ENCODE measurements at regions not wholly inside any gene's neighbourhood (a gene's known extent, or its start where the extent isn't known, plus 50 kb on each side); places are given as distances from the start of the nearest gene placed in this dataset.
"Not testable (repeated sequence)": the region's sequence is repeated elsewhere in the genome, so short reads cannot be mapped to it uniquely, and the experiment has no call there.

GRCh38 chr2:234355808-234356365, 141.0 kb downstream of the ARL4C start:
- H3K27me3 ChIP-seq (ENCODE audit: control insufficient read depth, insufficient read depth, low read length) = no peaks in the 10 kb centered on the region
- H3K36me3 ChIP-seq (ENCODE audit: control insufficient read depth, insufficient read depth, low read length) = no peaks in the 10 kb centered on the region
- H3K4me3 ChIP-seq (ENCODE audit: low read depth, low read length) = no peak overlapping the region
- peaks cover 10% of the 10 kb centered on the region for H3K4me1 ChIP-seq (ENCODE audit: control insufficient read depth, insufficient read depth, low read length)
- H3K9ac ChIP-seq (ENCODE audit: low read depth, low read length) = no peak overlapping the region
- no peaks in the 10 kb centered on the region for H3K9me3 ChIP-seq (ENCODE audit: control insufficient read depth, insufficient read depth, low read length)
- no peak overlapping the region for H3K27ac ChIP-seq (ENCODE audit: low read depth, low read length)

DNA sequence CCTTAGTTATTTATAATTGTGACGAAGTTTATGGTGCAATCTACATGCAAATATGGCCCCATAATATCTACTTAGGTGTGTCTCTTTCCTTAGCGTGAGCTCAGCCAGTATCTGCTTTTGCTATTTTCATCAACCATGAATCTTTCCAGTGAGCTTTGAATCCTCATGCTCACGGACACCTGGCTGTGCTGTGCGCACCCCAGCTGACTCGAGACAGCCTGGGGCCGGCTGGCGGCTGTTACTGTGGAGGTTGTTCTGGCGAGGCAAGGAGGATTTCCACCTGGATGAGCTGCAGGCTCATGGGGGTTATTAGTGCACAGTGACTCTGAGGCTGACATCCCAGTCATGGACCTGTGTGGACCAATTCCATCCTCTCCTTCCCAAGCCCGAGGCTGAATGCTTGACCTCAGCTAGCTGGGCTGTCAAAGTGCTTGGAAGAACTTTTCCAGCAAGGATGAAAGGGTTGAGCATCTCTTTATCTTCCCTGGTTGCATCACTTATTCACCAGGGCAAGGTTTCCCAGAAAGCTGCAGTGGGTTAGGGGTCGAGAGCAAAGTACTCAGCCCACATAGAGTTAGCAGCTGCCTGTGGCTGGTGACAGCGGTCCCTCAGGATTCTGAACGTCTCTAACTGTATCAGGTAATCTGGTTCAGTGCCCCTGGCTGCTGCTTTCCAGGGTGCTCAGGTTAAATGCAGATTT, 141.7 kb downstream of the ARL4C start:
- Histone ChIP-seq H3K27ac (ENCODE audit: low read depth, low read length) (no peak overlapping the region), H3K27me3 (ENCODE audit: control insufficient read depth, insufficient read depth, low read length) (no peaks in the 10 kb centered on the region), H3K4me3 (ENCODE audit: low read depth, low read length) (no peak overlapping the region), H3K9ac (ENCODE audit: low read depth, low read length) (no peak overlapping the region), H3K36me3 (ENCODE audit: control insufficient read depth, insufficient read depth, low read length) (no peaks in the 10 kb centered on the region), H3K9me3 (ENCODE audit: control insufficient read depth, insufficient read depth, low read length) (no peaks in the 10 kb centered on the region), H3K4me1 (ENCODE audit: control insufficient read depth, insufficient read depth, low read length) (peaks cover 10% of the 10 kb centered on the region)

- H3K36me3 ChIP-seq (ENCODE audit: control insufficient read depth, insufficient read depth, low read length) = no peaks in the 10 kb centered on the region
- peaks cover 10% of the 10 kb centered on the region for H3K4me1 ChIP-seq (ENCODE audit: control insufficient read depth, insufficient read depth, low read length)
- no peak overlapping the region for H3K27ac ChIP-seq (ENCODE audit: low read depth, low read length)
- no peak overlapping the region for H3K9ac ChIP-seq (ENCODE audit: low read depth, low read length)
- H3K4me3 ChIP-seq (ENCODE audit: low read depth, low read length) = no peak overlapping the region
- H3K9me3 ChIP-seq (ENCODE audit: control insufficient read depth, insufficient read depth, low read length) = no peaks in the 10 kb centered on the region
- no peaks in the 10 kb centered on the region for H3K27me3 ChIP-seq (ENCODE audit: control insufficient read depth, insufficient read depth, low read length)
Observed at GRCh38 chr2:234352270-234352669, 144.6 kb downstream of the ARL4C start.

GRCh38 chr2:234351866-234352265, 145.0 kb downstream of the ARL4C start:
- peaks cover 10% of the 10 kb centered on the region for H3K4me1 ChIP-seq (ENCODE audit: control insufficient read depth, insufficient read depth, low read length)
- H3K9me3 ChIP-seq (ENCODE audit: control insufficient read depth, insufficient read depth, low read length); H3K27ac ChIP-seq (ENCODE audit: low read depth, low read length); H3K36me3 ChIP-seq (ENCODE audit: control insufficient read depth, insufficient read depth, low read length); H3K4me3 ChIP-seq (ENCODE audit: low read depth, low read length); H3K27me3 ChIP-seq (ENCODE audit: control insufficient read depth, insufficient read depth, low read length); H3K9ac ChIP-seq (ENCODE audit: low read depth, low read length): not testable (repeated sequence)

DNA sequence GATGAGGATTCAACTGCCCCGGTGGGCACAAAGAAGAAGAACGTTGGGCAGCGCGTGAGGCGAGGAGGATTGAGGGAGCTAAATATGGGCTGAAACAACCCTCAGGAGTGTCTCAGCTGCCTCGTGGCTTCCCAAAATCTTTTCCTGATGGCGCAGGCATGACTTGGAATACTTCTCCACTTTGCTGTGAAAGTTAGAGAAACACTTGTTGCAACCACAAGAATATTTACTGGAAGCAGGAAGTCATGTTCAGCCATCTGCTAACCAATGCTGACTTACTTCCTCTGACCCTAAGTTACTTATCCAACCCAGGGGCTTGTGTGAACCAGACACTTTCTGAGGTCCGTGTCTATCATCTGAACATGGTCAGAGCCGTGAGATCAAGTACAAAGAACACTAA, 148.8 kb downstream of the ARL4C start:
- Histone ChIP-seq H3K36me3 (ENCODE audit: control insufficient read depth, insufficient read depth, low read length) (no peaks in the 10 kb centered on the region), H3K9ac (ENCODE audit: low read depth, low read length) (no peak overlapping the region), H3K4me3 (ENCODE audit: low read depth, low read length) (no peak overlapping the region), H3K9me3 (ENCODE audit: control insufficient read depth, insufficient read depth, low read length) (no peaks in the 10 kb centered on the region), H3K27me3 (ENCODE audit: control insufficient read depth, insufficient read depth, low read length) (no peaks in the 10 kb centered on the region), H3K4me1 (ENCODE audit: control insufficient read depth, insufficient read depth, low read length) (no peaks in the 10 kb centered on the region), H3K27ac (ENCODE audit: low read depth, low read length) (no peak overlapping the region)

GRCh38 chr2:234345921-234346320, 151.0 kb downstream of the ARL4C start:
- H3K36me3 ChIP-seq (ENCODE audit: control insufficient read depth, insufficient read depth, low read length) = no peaks in the 10 kb centered on the region
- no peak overlapping the region for H3K9ac ChIP-seq (ENCODE audit: low read depth, low read length)
- no peaks in the 10 kb centered on the region for H3K4me1 ChIP-seq (ENCODE audit: control insufficient read depth, insufficient read depth, low read length)
- no peaks in the 10 kb centered on the region for H3K27me3 ChIP-seq (ENCODE audit: control insufficient read depth, insufficient read depth, low read length)
- no peak overlapping the region for H3K27ac ChIP-seq (ENCODE audit: low read depth, low read length)
- no peak overlapping the region for H3K4me3 ChIP-seq (ENCODE audit: low read depth, low read length)
- H3K9me3 ChIP-seq (ENCODE audit: control insufficient read depth, insufficient read depth, low read length) = no peaks in the 10 kb centered on the region

GRCh38 chr2:234344012-234344411, 152.9 kb downstream of the ARL4C start:
- Histone ChIP-seq H3K4me1 (ENCODE audit: control insufficient read depth, insufficient read depth, low read length) (no peaks in the 10 kb centered on the region), H3K27ac (ENCODE audit: low read depth, low read length) (no peak overlapping the region), H3K4me3 (ENCODE audit: low read depth, low read length) (no peak overlapping the region), H3K36me3 (ENCODE audit: control insufficient read depth, insufficient read depth, low read length) (no peaks in the 10 kb centered on the region), H3K9me3 (ENCODE audit: control insufficient read depth, insufficient read depth, low read length) (no peaks in the 10 kb centered on the region), H3K27me3 (ENCODE audit: control insufficient read depth, insufficient read depth, low read length) (no peaks in the 10 kb centered on the region), H3K9ac (ENCODE audit: low read depth, low read length) (no peak overlapping the region)

- no peaks in the 10 kb centered on the region for H3K36me3 ChIP-seq (ENCODE audit: control insufficient read depth, insufficient read depth, low read length)
- no peaks in the 10 kb centered on the region for H3K27me3 ChIP-seq (ENCODE audit: control insufficient read depth, insufficient read depth, low read length)
- H3K27ac ChIP-seq (ENCODE audit: low read depth, low read length) = no peak overlapping the region
- no peaks in the 10 kb centered on the region for H3K4me1 ChIP-seq (ENCODE audit: control insufficient read depth, insufficient read depth, low read length)
- no peaks in the 10 kb centered on the region for H3K9me3 ChIP-seq (ENCODE audit: control insufficient read depth, insufficient read depth, low read length)
- H3K9ac ChIP-seq (ENCODE audit: low read depth, low read length) = no peak overlapping the region
- no peak overlapping the region for H3K4me3 ChIP-seq (ENCODE audit: low read depth, low read length)
Observed at GRCh38 chr2:234343372-234343771, 153.5 kb downstream of the ARL4C start.

DNA sequence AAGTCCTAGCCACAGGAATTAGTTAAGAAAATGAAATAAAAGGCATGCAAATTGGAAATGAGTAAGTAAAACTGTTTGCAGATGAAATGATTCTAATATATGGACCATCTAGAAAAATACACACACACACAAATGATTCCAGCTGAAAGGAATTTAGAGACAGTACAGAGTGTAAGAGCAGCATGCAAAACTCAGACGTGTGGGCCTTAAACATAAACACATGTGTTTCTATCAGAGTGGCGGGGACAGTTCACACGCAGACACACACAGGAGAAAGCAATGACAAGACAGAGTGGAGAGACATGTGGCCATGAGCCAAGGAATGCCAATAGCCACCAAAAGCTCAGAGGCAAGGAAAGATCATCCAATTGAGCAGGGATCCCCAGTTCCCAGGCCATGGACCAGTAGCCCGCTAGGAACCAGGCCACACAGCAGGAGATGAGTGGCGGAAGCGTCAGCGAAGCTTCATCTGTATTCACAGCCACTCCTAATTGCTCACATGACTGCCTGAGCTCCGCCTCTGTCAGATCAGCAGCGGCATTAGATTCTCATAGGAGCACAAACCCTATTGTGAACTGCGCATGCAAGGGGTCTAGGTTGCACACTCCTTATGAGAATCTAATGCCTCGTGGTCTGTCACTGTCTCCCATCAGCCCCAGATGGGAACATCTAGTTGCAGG, 155.4 kb downstream of the ARL4C start:
- H3K4me3 ChIP-seq (ENCODE audit: low read depth, low read length) = no peak overlapping the region
- H3K4me1 ChIP-seq (ENCODE audit: control insufficient read depth, insufficient read depth, low read length) = no peaks in the 10 kb centered on the region
- H3K9me3 ChIP-seq (ENCODE audit: control insufficient read depth, insufficient read depth, low read length) = no peaks in the 10 kb centered on the region
- H3K36me3 ChIP-seq (ENCODE audit: control insufficient read depth, insufficient read depth, low read length) = no peaks in the 10 kb centered on the region
- H3K9ac ChIP-seq (ENCODE audit: low read depth, low read length) = no peak overlapping the region
- no peaks in the 10 kb centered on the region for H3K27me3 ChIP-seq (ENCODE audit: control insufficient read depth, insufficient read depth, low read length)
- no peak overlapping the region for H3K27ac ChIP-seq (ENCODE audit: low read depth, low read length)

GRCh38 chr2:234339501-234339900, 157.4 kb downstream of the ARL4C start:
- H3K36me3 ChIP-seq (ENCODE audit: control insufficient read depth, insufficient read depth, low read length) = no peaks in the 10 kb centered on the region
- H3K9ac ChIP-seq (ENCODE audit: low read depth, low read length) = no peak overlapping the region
- H3K4me1 ChIP-seq (ENCODE audit: control insufficient read depth, insufficient read depth, low read length) = peaks cover under 1% of the 10 kb centered on the region; the same call in 1 of the 2 replicates
- no peaks in the 10 kb centered on the region for H3K27me3 ChIP-seq (ENCODE audit: control insufficient read depth, insufficient read depth, low read length)
- H3K27ac ChIP-seq (ENCODE audit: low read depth, low read length) = no peak overlapping the region
- no peak overlapping the region for H3K4me3 ChIP-seq (ENCODE audit: low read depth, low read length)
- no peaks in the 10 kb centered on the region for H3K9me3 ChIP-seq (ENCODE audit: control insufficient read depth, insufficient read depth, low read length)

DNA sequence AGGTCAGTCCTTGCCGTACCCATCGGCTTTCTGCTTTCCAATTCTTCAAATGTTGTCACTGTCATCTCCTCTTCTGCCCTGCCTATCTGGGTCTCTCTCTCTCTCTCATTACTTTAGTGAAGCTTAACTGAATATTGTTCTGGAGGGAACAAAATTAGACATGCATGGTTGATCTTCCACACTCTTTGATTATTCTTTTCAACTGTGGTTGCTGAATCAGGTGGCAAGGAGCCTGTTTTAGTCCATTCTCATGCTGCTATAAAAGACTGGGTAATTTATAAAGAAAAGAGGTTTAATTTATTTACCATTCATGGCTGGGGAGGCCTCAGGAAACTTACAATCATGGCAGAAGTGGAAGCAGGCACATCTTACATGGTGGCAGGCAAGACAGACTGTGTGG, 157.9 kb downstream of the ARL4C start:
- no peak overlapping the region for H3K4me3 ChIP-seq (ENCODE audit: low read depth, low read length)
- peaks cover 5% of the 10 kb centered on the region for H3K4me1 ChIP-seq (ENCODE audit: control insufficient read depth, insufficient read depth, low read length)
- no peak overlapping the region for H3K27ac ChIP-seq (ENCODE audit: low read depth, low read length)
- H3K36me3 ChIP-seq (ENCODE audit: control insufficient read depth, insufficient read depth, low read length) = no peaks in the 10 kb centered on the region
- H3K9ac ChIP-seq (ENCODE audit: low read depth, low read length) = no peak overlapping the region
- H3K27me3 ChIP-seq (ENCODE audit: control insufficient read depth, insufficient read depth, low read length) = no peaks in the 10 kb centered on the region
- no peaks in the 10 kb centered on the region for H3K9me3 ChIP-seq (ENCODE audit: control insufficient read depth, insufficient read depth, low read length)
